Endodermal cell (in vitro differentiated cells): ENCODE measurements at regions not wholly inside any gene's neighbourhood (a gene's known extent, or its start where the extent isn't known, plus 50 kb on each side); places are given as distances from the start of the nearest gene placed in this dataset.

ENCODE experiments used
- DNase-seq: peaks from one replicate; pipeline ENCODE4 v3.0.0-alpha.2; 2017
- H3K27ac ChIP-seq: 2 replicates; pipeline ENCODE4 v1.5.1; 2013; ENCODE audit warnings: mild to moderate bottlenecking, low read depth, low read length, moderate library complexity
- H3K27me3 ChIP-seq: 2 replicates; pipeline ENCODE4 v1.6.1; 2013; ENCODE audit warnings: mild to moderate bottlenecking, low read length, moderate library complexity; ENCODE audit not compliant: insufficient read depth, control insufficient read depth, poor library complexity, severe bottlenecking
- H3K36me3 ChIP-seq: 2 replicates; pipeline ENCODE4 v1.7.0; 2013; ENCODE audit warnings: mild to moderate bottlenecking, low read length, moderate library complexity; ENCODE audit not compliant: control insufficient read depth, insufficient read depth
- H3K4me1 ChIP-seq: one replicate; pipeline ENCODE4 v1.7.0; 2013; ENCODE audit warnings: low read length; ENCODE audit not compliant: control insufficient read depth, insufficient read depth
- H3K4me3 ChIP-seq: 2 replicates; pipeline ENCODE4 v1.5.1; 2013; ENCODE audit warnings: mild to moderate bottlenecking, low read length, moderate library complexity
- H3K9ac ChIP-seq: 2 replicates; pipeline ENCODE4 v1.6.1; 2013; ENCODE audit warnings: mild to moderate bottlenecking, low read length, moderate library complexity; ENCODE audit not compliant: poor library complexity, severe bottlenecking; ENCODE audit errors: extremely low read depth
- H3K9me3 ChIP-seq: 2 replicates; pipeline ENCODE4 v1.6.1; 2013; ENCODE audit warnings: mild to moderate bottlenecking, low read length, moderate library complexity; ENCODE audit not compliant: control insufficient read depth
- H3K27ac Mint-ChIP-seq: 2 replicates; pipeline ENCODE4 v1.8.0; 2020; ENCODE audit warnings: mixed read lengths
- H3K27me3 Mint-ChIP-seq: 2 replicates; pipeline ENCODE4 v1.8.0; 2021; ENCODE audit warnings: mild to moderate bottlenecking, mixed read lengths; ENCODE audit not compliant: insufficient read depth
- H3K36me3 Mint-ChIP-seq: 2 replicates; pipeline ENCODE4 v1.8.0; 2020; ENCODE audit warnings: low read depth, mixed read lengths
- H3K4me1 Mint-ChIP-seq: 2 replicates; pipeline ENCODE4 v1.8.0; 2020; ENCODE audit warnings: mixed read lengths
- H3K4me3 Mint-ChIP-seq: 2 replicates; pipeline ENCODE4 v1.8.0; 2020; ENCODE audit warnings: mild to moderate bottlenecking, moderate library complexity, mixed read lengths
- H3K9me3 Mint-ChIP-seq: 2 replicates; pipeline ENCODE4 v1.8.0; 2020; ENCODE audit warnings: mild to moderate bottlenecking, mixed read lengths
- CTCF ChIP-seq: fragments of 200-600 bp; sonication (generic); conservative IDR thresholded peaks from 2 replicates; pipeline ENCODE4 v1.5.0; 2021; ENCODE audit warnings: antibody characterized with exemption, mild to moderate bottlenecking
- WGBS, 2 experiments: methylation state at CpG; one replicate each; pipeline versions ENCODE4 v1.1.5 to v1.1.7; 2013; ENCODE audit warnings: missing lambda C conversion rate in 2 of 2, mixed read lengths in 1 of 2; ENCODE audit not compliant: insufficient coverage in 1 of 2, insufficient read length in 1 of 2; 5-methylcytosine and 5-hydroxymethylcytosine counted together

- Histone ChIP-seq H3K9me3 (no peaks in the 10 kb centered on the region), H3K36me3 (no peaks in the 10 kb centered on the region), H3K9ac (no peak overlapping the region), H3K4me1 (no peaks in the 10 kb centered on the region), H3K4me3 (no peak overlapping the region), H3K27ac (no peak overlapping the region), H3K27me3 (peaks cover 10% of the 10 kb centered on the region)
- WGBS, 2 experiments: 92 to 100% methylated on average over 2 to 3 of the region's 4 CpGs
- H3K4me1 Mint-ChIP-seq: no peaks in the 10 kb centered on the region
- no peak overlapping the region for H3K27ac Mint-ChIP-seq
- no peak for TF ChIP-seq CTCF
- H3K27me3 Mint-ChIP-seq: no peaks in the 10 kb centered on the region
- H3K36me3 Mint-ChIP-seq: no peaks in the 10 kb centered on the region
- H3K9me3 Mint-ChIP-seq: no peaks in the 10 kb centered on the region
- no peak for DNase-seq
- H3K4me3 Mint-ChIP-seq: no peak overlapping the region
Measured at GRCh38 chr2:57180042-57180567, 866.5 kb upstream of the VRK2 start.

GRCh38 chr2:57180678-57181077 is 865.9 kb upstream of the VRK2 start:
- Histone ChIP-seq H3K4me1 (no peaks in the 10 kb centered on the region), H3K36me3 (no peaks in the 10 kb centered on the region), H3K27ac (no peak overlapping the region), H3K9me3 (no peaks in the 10 kb centered on the region), H3K4me3 (no peak overlapping the region), H3K27me3 (peaks cover 10% of the 10 kb centered on the region), H3K9ac (no peak overlapping the region)
- TF ChIP-seq CTCF: no peak
- Mint-ChIP-seq H3K36me3 (no peaks in the 10 kb centered on the region), H3K27ac (no peak overlapping the region), H3K4me1 (no peaks in the 10 kb centered on the region), H3K27me3 (no peaks in the 10 kb centered on the region), H3K4me3 (no peak overlapping the region), H3K9me3 (no peaks in the 10 kb centered on the region)
- DNase-seq: no peak

DNA sequence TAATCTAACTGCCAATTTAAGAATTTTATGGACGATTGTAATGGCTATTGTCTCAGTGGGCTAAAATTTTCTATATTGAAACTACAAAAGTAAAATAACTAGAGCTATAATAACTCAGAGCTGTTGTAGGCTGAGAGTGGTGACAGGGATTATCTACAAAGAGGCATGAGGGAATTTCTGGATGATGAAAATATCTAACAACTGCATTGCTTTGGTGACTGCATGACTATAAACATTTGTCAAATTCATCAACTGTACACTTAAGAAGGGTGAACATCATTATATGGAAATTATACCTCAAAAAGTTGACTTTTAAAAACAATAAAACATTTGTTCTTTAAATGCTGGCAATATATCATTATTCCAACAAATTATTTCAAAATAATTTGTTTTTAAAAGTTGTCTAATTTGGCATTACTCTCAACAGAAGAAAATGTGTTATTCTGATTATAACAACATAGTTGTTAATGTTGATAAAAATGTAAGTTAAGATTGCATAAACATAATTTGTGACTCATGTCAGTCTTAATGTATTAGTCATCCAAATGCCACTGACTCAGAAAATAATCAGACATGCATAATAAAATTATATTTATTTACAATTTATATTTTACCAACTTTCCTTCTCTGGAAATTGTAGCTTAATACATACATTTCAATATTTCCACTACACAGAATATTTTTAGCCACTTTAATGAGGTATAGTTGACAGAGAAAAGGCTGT is 865.1 kb upstream of the VRK2 start:
- no CpG with 5 or more reads among the region's 1 CpG for WGBS, 2 experiments
- H3K9me3 Mint-ChIP-seq: no peaks in the 10 kb centered on the region
- no peak overlapping the region for H3K9ac ChIP-seq

More for the DNA sequence above, 865.1 kb upstream of the VRK2 start:
- Histone ChIP-seq H3K27me3 (peaks cover 10% of the 10 kb centered on the region), H3K4me3 (no peak overlapping the region), H3K4me1 (no peaks in the 10 kb centered on the region), H3K9me3 (no peaks in the 10 kb centered on the region), H3K27ac (no peak overlapping the region), H3K36me3 (no peaks in the 10 kb centered on the region)
- no peak for TF ChIP-seq CTCF
- no peaks in the 10 kb centered on the region for H3K27me3 Mint-ChIP-seq
- DNase-seq: no peak
- H3K4me3 Mint-ChIP-seq: no peak overlapping the region
- no peak overlapping the region for H3K27ac Mint-ChIP-seq
- H3K4me1 Mint-ChIP-seq: no peaks in the 10 kb centered on the region
- H3K36me3 Mint-ChIP-seq: no peaks in the 10 kb centered on the region
